Stimulated activated CD4-positive, alpha-beta T cell treated with anti-CD3 and anti-CD28 coated beads, Interleukin-2, amount 100 ng/mL, for 24 hours (primary cell): ENCODE measurements at regions not wholly inside any gene's neighbourhood (a gene's known extent, or its start where the extent isn't known, plus 50 kb on each side); places are given as distances from the start of the nearest gene placed in this dataset.
"Not testable (repeated sequence)": the region's sequence is repeated elsewhere in the genome, so short reads cannot be mapped to it uniquely, and the experiment has no call there.

Source experiments
- DNase-seq, 2 donors: peaks; one replicate each; pipeline ENCODE4 v3.0.0-alpha.2; 2020

DNA sequence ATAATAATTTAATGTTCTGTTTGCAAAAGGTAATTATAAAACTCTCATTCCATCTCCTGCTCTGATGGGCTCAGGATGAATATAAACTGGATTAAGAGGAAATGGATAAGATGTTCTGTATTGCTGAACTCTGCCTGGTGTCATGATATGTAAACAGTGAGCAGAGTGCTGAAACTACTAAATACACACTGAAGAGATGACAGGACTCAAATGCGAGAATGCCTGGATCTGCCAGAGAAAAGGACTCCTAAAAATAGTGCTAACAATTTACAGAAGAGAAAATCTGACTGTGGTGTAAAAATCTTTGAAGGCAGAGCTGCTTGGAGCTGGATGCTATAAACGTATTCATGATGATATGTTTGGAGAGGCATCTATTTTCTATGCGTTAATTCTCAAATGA, 303.2 kb downstream of the RWDD3 start:
- DNase-seq, result no peak

DNA sequence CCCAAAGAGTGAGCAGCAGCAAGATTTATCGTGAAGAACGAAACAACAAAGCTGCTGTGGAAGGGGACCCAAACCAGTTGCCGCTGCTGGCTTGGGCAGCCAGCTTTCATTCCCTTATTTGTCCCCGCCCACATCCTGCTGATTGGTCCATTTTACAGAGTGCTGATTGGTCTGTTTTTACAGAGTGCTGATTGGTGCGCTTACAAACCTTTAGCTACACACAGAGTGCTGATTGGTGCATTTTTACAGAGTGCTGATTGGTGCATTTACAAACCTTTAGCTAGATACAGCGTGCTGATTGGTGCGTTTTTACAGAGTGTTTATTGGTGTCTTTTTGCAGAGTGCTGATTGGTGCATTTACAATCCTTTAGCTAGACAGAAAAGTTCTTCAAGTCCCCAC, 304.2 kb downstream of the RWDD3 start:
- not testable (repeated sequence) for DNase-seq

DNA sequence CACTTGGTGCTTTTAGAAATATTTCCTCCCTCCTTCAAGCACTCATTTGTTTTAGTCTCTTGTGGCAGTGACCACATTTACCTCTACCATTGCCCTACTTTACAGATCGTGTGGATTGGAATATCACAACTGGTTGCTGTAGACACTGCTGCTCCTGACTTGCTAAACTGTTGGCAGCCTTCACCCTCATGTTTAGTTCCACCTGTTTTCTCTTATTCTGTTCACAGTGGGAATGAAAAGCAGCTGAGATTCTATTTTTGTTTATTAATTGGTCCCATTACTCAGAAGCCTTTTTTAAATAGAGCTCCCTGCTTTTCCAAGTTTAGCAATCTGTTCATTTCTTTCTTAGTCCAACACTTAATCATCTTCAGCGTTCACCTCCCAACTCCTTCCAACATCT, 308.9 kb downstream of the RWDD3 start:
- DNase-seq, result no peak

DNA sequence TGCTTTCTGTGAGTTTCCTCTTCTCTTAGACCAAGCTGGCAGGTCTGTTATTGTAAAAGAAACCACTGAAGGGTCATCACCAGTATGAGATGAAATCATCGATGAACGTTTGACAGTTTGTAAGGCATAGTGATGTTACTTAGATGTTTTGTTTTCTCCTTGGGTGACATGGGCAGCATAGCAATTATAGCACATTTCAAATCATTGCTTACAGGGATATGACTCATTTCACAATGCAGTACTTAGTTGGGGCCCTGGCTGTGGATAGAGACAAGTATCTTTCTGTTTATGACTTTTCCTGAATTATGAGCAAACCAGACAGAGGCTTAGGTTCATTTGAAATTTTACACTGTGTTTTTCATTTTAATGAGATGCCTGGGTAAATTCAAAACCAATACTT, 313.0 kb downstream of the RWDD3 start:
- no peak for DNase-seq

DNA sequence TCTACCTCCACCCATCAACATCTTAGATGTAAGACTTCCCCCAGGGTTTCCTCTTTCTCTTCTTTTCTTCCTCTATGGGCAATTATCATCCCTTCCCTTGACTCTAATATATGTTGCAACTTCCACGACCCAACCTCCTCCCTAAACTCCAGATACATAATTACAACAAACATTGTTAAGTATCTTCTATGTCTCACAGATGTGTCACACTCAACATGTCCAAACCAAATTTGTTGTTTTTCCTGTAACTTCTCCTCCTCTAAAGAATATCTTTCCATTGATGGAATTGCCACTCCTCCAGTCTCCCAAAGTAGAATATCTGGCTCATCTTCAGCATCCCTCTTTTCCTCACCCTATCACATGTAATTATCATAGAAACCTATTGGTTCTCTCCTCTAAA, 314.2 kb downstream of the RWDD3 start:
- DNase-seq, result no peak

DNA sequence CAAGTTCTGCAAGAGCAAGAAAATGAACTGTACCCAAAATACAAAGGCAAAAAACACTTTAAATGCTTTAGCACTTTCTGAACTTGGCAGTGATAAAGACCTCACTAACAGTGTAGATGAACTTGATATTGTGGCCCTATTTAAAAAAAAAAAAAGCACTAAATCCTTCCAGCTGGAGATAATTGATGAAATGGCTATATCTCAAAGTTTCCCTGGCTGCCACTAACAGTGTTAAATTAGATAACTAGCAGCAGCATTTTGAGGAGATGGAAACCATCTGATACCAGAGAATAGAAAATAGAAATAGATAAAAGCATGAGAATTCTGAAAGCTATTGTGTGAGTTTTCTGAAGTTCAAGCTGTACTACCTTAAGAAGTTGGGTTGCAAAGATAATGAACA, 317.2 kb downstream of the RWDD3 start:
- no peak for DNase-seq

DNA sequence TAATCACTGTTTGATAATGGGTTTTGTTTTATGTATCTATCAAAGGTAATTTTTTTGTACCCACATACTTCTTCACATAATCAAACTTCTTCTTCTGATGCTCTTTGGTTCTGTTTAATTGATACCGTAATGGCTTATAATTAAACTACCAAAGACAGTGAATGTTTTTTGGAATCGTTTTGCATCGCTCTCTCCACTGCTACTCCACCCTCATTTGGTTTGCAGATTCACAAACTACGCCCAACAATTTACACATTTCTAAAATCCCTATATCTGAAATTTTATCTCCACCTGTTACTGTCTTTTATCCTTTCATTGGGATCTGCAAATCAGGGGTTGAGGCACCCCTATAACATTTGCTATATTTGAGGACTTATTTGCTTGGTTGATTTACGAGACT, 319.6 kb downstream of the RWDD3 start:
- no peak for DNase-seq

DNA sequence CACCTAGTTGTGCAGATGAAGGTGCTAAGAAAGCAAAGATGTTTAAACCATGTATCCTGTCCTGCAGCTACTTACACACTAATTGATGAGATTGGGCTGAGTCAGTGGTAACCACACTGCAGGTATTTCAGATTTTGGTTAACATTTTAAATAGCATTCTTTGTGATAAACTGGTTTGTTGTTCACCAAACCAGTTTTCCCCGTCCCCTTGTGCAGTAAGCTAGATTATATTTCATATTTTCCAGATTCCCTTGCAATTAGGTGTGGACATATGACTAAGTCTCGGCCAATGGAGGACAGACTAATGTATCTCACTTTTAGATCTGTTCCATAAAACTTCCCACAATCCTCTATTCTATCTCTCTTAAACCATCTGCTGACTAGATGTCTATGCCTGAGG, 320.4 kb downstream of the RWDD3 start:
- no peak for DNase-seq

DNA sequence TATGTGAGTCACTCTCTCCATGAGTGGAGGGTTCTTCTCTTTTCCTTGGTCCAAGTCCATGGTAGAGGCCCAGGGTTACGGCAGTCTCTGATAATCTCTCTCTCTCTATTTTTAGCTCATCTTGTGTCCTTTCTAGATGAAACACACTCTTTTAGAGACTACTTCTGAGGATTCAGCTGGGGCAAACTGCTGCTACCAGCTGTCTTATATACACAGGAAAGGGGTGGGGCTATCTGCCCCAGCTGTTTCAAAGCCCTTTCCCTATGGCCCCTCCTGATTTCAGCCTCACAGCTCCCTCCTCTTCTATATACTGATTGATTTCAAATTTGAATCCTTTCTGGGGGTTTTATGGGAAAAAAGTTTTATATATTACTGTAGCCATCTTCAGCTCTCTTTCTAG, 324.8 kb downstream of the RWDD3 start:
- no peak for DNase-seq

DNA sequence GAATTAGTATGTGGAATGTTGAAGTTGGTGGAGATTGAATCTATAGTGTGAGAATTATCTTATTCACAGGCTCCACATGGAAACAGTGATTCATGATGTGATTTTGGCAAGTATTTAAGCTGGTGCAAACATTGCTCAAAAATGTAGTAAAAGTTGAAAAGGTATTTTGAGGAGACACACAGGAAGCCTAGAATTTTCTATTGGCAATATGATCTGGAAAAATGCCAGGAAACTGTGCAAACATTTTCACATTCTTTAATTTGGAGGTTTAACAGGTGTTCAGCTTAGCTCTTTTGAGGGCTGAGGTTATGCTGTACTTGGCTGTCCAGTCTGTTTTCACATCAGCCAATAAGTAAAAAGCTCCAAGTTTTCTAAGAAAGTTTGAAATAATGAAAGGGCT, 327.3 kb downstream of the RWDD3 start:
- DNase-seq, result no peak

DNA sequence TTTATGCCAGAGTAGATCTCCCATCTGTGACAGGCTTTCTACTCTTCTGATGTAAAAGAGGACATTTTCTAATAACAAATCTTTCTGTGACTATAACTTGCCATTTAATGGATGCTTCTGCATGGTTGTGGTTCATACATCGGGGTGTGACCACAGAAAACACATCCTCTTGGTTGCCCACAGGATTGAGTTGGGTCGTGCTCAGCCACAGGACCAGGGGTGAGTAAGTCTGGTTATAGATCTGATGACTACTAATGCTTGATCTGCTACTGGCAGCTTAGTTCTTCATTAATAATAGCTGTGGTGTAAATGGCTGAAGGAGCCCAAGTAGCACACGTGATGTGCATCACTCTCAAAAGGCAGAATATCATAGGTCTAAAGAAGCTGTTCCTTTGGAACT, 328.2 kb downstream of the RWDD3 start:
- no peak for DNase-seq

DNA sequence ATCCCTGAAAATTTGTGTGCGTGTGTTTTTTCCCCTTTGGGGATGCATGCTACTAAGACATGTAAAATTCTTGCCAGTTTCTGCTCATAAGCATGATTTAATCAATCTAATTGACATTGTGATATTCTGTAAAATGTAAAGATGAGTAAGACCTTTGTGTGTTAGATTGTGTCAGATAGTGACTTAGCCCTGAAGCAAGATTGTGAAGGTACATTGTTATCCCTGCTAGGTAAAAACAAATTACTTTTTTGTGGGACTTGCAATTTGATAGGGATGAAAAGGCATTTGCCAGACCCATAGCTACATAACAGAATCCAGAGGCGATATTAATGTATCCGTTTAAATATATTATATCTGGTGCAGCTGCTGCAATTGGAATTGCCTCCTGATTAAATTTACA, 338.0 kb downstream of the RWDD3 start:
- DNase-seq, result no peak

DNA sequence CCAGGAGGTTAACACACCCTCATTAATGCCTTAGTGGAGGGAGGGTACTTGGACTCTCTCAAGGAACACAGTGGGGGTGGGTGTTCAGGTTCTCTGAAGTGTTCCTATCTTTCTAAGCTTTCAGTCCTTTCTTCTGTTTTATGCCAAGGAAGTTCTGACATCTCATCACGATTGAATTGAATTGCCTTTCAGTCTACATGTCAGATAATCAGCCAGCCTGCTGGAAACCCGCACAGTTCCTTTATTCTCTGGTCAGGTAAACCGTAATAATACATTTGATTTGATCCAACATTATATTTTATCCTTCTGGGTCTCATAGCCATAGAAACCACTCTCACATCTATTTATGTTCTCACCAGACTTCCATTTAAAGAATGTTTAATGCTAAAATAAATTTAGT, 339.0 kb downstream of the RWDD3 start:
- DNase-seq, result no peak

DNA sequence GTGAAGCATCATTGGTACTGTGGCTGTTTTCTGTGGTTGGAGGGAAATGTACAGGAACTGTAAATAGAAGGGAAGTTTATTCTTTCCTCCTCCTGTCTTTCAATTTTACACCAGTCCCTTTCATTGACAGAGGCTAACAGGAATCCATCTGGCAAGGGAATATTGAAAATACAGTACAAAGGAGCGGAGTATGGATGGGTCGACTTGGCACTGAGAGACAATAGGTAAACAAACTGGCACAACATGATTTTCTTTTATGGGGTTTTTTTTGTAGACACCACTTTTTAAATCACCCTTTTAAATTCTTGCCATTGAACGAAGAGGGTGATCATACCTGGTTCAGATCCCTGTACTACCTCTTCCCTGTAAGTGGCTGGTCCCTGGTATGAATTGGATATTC, 341.3 kb downstream of the RWDD3 start:
- DNase-seq, result no peak

DNA sequence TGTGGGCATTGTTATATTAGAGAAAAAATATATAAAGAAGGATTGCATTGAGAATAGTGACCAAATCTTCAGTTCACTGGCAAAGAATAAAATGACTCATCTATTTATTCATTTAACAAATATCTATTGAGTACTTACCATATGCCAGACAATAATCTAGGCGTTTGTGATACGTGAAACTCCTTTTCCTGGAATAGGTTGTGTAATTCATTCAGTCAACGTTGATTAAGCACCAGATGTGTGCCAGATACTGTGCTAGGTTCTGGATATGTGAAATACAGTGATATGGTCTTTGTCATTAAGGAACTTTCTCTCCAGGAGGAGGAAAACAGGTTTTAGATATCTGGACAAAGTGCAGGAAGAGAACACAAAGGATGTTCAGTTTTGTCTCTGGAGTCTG, 344.5 kb downstream of the RWDD3 start:
- no peak for DNase-seq

DNA sequence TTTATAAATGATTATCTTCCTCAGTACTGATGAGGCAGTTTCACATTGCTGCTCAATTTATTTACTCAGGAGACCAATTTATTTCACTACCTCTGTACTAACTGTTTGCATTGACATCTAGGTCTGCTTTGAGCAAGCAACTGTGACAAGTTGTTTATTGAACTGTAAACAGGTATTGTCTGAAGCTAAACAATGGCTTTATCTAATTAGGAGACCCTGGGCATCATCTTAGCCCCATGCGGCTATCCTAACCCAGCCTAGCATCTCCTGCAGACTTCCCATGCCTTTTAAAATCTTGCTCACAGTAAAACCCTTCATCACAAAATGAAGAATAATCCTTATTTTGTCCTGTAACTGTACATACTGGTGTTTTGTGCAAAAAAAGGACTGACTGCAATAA, 348.2 kb downstream of the RWDD3 start:
- DNase-seq, result no peak

DNA sequence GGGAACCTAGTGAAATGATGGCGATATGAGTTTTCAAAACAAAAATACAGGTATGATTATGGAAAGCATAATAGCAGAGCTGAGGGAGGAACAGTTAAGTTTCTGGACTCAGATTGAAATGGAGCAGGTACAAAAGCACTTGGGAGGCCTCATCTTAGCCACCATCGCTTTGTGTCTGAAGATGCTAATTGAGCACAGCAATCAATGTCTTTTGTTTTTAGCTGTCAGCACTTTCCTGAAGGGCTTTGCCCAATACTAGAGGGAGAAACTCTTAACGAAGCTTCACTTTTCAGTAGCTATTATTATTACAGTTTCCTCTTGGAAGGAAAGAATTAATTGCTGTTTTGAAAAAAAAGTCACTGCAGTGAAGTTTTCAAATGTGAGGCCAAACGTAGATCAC, 348.7 kb downstream of the RWDD3 start:
- DNase-seq, result no peak

DNA sequence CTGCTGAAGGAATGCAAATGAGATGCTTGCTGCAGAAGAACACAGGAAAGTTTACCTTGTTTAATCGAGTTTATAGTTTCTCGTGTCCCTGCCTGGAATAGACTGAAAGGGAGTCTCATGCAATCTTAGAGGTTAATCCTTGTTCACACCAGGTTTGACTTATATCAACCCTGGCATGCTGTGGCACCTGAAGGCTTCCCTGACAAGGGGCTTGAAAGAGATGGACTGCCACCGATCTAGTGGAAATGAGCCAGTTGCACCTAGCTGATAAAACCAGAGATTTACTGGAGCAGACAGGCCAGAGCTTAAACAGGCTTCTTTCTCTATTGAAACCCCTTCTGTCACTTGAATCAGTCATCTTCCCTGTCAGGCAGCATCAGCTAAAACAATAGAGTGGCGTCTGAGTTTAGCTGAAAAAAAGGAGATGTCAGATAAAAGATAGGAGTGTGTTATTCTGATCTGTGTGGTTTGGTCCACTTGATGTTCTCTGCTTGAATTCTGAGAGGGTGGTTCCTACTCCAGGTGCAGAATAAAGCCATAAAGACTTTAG, 349.7 kb downstream of the RWDD3 start:
- DNase-seq, result no peak

DNA sequence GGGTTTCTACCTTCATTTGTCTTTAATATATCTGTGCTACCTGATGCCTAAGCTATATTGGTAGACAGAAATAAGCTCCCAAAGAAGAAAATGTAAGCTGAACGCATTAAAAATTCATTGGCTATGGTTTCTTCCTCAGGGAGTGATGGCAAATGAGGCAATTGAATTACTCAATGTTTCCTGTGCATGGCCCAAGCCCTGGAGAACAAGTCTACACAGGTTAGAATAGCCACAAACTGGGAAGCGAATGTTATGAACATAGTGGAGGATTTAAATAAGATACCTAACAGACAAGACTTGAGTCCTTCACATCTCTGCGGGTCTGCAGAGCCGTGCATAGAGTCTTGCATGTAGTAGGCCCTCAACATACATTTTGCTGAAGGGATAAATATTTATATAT, 350.3 kb downstream of the RWDD3 start:
- DNase-seq, result no peak

DNA sequence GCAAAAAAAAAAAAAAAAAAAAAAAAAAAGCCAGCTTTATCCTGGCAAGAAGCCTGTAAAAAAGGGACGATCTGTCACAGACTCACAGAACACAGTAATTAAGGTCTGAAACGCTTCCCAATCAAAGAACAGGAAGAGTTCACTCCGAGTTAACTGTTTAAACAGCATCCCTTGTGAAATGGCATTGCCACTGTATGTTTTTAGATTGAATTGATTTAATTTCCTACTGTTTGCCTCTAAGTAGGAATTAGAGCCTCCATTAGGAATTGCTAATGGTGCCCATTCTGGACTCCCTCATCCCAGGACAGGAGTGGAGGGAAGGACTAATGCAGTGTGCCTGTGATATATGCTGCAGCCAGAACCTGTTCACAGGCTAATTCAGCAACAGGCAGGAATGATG, 370.8 kb downstream of the RWDD3 start:
- no peak for DNase-seq

DNA sequence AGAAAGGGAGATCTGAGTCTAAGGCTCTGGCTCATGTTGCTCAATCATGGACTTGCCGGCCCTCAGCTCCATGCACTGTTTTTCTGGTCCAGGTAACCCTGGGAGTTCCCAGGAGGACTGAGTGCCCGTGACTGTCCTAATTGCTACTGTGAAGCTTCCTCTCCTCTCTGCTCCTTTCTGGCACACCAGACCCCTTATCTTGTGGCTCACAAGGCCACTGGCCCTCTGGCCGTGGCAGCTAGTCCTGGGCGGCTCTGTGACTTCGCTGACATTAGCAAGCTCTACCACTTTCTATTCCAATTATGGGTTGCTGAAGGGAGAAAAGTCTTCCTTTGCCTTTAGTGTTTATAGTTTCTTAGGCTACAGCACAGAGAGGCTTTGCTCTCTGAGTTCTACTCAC, 380.2 kb downstream of the RWDD3 start:
- DNase-seq, result no peak

DNA sequence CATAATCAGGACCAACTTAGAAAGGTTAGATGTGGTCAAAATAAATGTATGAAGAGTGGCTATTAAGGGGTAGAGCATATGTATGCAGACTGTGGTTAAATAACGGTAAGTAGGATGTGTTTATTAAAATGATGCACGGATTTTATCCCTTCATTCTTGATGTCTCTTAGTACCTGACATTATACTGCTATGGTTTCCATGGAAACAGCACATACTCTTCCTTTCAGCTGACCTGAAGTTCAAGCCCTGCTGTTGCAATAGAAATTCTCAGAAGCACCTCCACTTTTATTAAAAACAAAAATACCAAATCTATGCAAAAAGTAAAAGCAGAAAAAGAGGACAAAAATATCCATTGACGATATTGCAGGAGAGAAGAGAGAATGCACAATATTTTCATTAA, 381.4 kb downstream of the RWDD3 start:
- no peak for DNase-seq

DNA sequence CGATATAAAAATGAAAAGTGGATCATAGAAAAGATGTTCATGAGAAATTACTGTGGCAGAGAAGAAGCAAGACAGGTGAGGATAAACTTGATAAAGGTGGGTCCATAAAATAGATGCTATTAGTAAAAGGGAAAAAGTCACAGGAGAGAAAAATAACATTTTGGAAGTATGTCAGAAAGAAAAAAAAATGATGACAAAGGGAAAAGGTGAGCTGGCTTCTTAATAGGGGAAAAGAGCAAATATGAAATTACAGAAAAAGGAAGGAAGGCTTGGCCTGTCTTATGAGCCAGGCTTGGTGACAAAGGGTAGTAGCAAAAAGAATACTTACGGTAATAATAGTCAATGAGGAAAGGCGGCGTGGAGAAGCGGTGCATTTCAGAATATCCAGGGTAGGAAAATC, 386.1 kb downstream of the RWDD3 start:
- no peak for DNase-seq

DNA sequence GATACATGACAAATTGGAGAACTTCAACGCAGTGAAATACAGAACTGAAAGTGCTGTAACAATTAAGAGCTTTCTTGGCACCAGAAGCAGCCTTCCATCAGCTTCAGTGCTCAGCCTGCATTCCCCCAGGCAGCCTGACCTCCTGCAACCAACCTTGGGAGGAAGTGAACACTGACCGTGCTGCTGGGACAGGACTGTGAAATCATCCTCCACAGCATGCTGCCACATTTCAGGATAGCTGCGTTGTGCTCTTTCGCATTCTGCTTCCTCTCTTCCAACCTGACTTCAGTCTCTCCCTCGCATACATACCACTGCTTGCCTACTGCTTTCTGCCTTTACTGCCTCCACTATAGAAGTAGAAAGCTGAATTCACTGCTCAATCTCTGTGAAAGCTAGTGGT, 388.6 kb downstream of the RWDD3 start:
- no peak for DNase-seq

DNA sequence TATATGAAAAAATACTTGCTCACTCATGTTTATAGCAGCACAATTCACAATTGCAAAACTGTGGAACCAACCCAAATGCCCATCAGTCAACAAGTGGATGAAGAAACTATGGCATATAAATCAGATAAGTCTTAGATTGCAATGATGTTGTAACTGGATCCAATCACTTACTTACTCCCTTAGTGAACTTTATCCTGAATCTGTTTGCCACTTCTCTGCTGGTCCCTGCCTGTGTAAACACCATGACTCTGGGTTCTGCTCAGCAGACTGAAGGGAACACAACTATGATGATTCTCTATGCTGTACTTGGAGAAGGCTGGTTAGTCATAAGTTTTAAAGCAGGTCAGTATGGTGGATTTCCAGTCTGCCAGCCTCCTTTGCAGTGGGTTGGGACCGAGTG, 391.2 kb downstream of the RWDD3 start:
- DNase-seq, result no peak

DNA sequence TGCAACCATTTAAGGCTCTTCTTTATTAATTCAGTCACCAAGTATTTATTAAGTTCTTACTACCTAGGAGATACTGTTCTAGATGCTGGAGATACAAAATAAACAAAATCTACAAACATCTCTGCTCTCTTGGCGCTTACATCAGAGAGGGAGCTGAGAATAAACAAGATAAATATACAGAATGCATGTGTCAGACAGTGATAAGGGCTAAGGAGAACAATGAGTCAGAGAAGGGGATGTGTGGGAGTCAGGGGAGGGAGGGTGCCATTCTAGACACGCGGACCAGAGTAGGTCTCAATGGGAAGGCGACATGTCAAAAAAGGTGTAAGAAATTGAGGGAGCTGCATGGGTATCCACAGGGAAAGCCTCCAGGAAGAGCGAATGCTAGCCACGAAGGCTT, 393.2 kb downstream of the RWDD3 start:
- no peak for DNase-seq
